SK-N-SH (cell line): ENCODE measurements at regions not wholly inside any gene's neighbourhood (a gene's known extent, or its start where the extent isn't known, plus 50 kb on each side); places are given as distances from the start of the nearest gene placed in this dataset.

ENCODE experiments used
- CTCF ChIA-PET: fragments of 300-600, 350-600 bp; formaldehyde crosslinking; extraction: SDS; loops from one replicate; lab custom pipeline; 2021; lab: Yijun Ruan, JAX
- POLR2A ChIA-PET: fragments of 350-600 bp; sonication (Branson Sonifier 250); formaldehyde crosslinking; extraction: SDS; loops from one replicate; lab custom pipeline; 2020; ENCODE audit warnings: antibody characterized with exemption, inconsistent platforms; lab: Yijun Ruan, JAX
- DNase-seq: peaks from one replicate; pipeline ENCODE4 v3.0.0; 2012
- H2AFZ ChIP-seq: fragments of 200-600 bp; sonication (generic); 2 replicates; pipeline ENCODE4 v1.8.1; 2016; ENCODE audit warnings: antibody characterized with exemption, mild to moderate bottlenecking, low read depth
- H3F3A ChIP-seq: fragments of 200-600 bp; sonication (generic); replicated peaks from 2 replicates; pipeline ENCODE3; 2016; ENCODE audit warnings: antibody characterized with exemption, mild to moderate bottlenecking; ENCODE audit not compliant: insufficient read depth
- H3K27ac ChIP-seq, 2 experiments: fragments of 200-500 bp in 1 of 2; fragments of 200-600 bp in 1 of 2; sonication (Bioruptor generic) in 1 of 2; sonication (generic), shearing (Covaris generic) in 1 of 2; 2 replicates each; pipeline versions ENCODE4 v1.5.1 to v1.6.1; 2014 to 2016; ENCODE audit warnings: low read depth in 2 of 2, inconsistent platforms in 1 of 2, low read length in 1 of 2, mild to moderate bottlenecking in 1 of 2, mixed read lengths in 1 of 2
- H3K27me3 ChIP-seq: fragments of 200-600 bp; sonication (generic), shearing (Covaris generic); 2 replicates; pipeline ENCODE4 v1.6.1; 2016; ENCODE audit warnings: mixed run types; ENCODE audit not compliant: insufficient read depth
- H3K36me3 ChIP-seq, 2 experiments: fragments of 200-500 bp in 1 of 2; fragments of 200-600 bp in 1 of 2; sonication (Bioruptor generic) in 1 of 2; sonication (generic) in 1 of 2; replicated peaks in 1 of 2; 2 replicates each; pipeline versions ENCODE3 to v1.5.1; 2014 to 2016; ENCODE audit warnings: low read length in 1 of 2, mild to moderate bottlenecking in 1 of 2; ENCODE audit not compliant: insufficient read depth in 2 of 2, control insufficient read depth in 1 of 2
- H3K4me1 ChIP-seq, 2 experiments: fragments of 200-500 bp in 1 of 2; fragments of 200-600 bp in 1 of 2; sonication (Bioruptor generic) in 1 of 2; sonication (generic), shearing (Covaris generic) in 1 of 2; 2 replicates each; pipeline versions ENCODE4 v1.5.1 to v1.6.1; 2014 to 2016; ENCODE audit warnings: low read depth in 1 of 2, low read length in 1 of 2, mixed run types in 1 of 2; ENCODE audit not compliant: insufficient read depth in 2 of 2, control insufficient read depth in 1 of 2
- H3K4me2 ChIP-seq: fragments of 200-600 bp; sonication (generic), shearing (Covaris generic); 2 replicates; pipeline ENCODE4 v1.6.1; 2017; ENCODE audit warnings: mixed run types
- H3K4me3 ChIP-seq, 2 experiments: fragments of 200-500 bp in 1 of 2; fragments of 200-600 bp in 1 of 2; sonication (Bioruptor generic) in 1 of 2; sonication (generic), shearing (Covaris generic) in 1 of 2; 2 replicates each; pipeline versions ENCODE4 v1.5.1 to v1.8.1; 2014 to 2016; ENCODE audit warnings: low read depth in 2 of 2, inconsistent platforms in 1 of 2, low read length in 1 of 2, mild to moderate bottlenecking in 1 of 2, mixed read lengths in 1 of 2, moderate library complexity in 1 of 2
- H3K79me2 ChIP-seq: fragments of 200-600 bp; sonication (generic); 2 replicates; pipeline ENCODE4 v1.8.1; 2017; ENCODE audit warnings: mild to moderate bottlenecking; ENCODE audit not compliant: insufficient read depth
- H3K9ac ChIP-seq: fragments of 200-600 bp; sonication (generic); 2 replicates; pipeline ENCODE4 v1.6.1; 2017; ENCODE audit warnings: mixed run types
- H3K9me2 ChIP-seq: fragments of 200-600 bp; sonication (generic); 2 replicates; pipeline ENCODE4 v1.6.1; 2017; ENCODE audit warnings: mixed run types
- H3K9me3 ChIP-seq: fragments of 200-600 bp; sonication (generic); 2 replicates; pipeline ENCODE4 v1.6.1; 2017; ENCODE audit warnings: mixed run types, mild to moderate bottlenecking, moderate library complexity
- H4K20me1 ChIP-seq: fragments of 200-600 bp; sonication (generic); 2 replicates; pipeline ENCODE4 v1.6.1; 2017; ENCODE audit warnings: mild to moderate bottlenecking, mixed run types; ENCODE audit not compliant: insufficient read depth
- ELF1 ChIP-seq: IDR thresholded peaks from 2 replicates; pipeline ENCODE4 v1.4.0; 2012
- EP300 ChIP-seq, 2 experiments: IDR thresholded peaks; 2 replicates each; pipeline versions ENCODE4 v1.4.0 to v1.6.1; 2012; ENCODE audit warnings: borderline replicate concordance in 1 of 2, low read depth in 1 of 2, low read length in 1 of 2
- GATA2 ChIP-seq: sonication (generic); formaldehyde crosslinking; IDR thresholded peaks from 2 replicates; pipeline ENCODE4 v1.5.0; 2020; ENCODE audit warnings: mild to moderate bottlenecking, missing genetic modification reagents
- IRF3 ChIP-seq: fragments of 150-350 bp; IDR thresholded peaks from 2 replicates; pipeline ENCODE4 v1.6.1; 2016; ENCODE audit warnings: mild to moderate bottlenecking, low read depth, low read length
- NRF1 ChIP-seq: IDR thresholded peaks from 2 replicates; pipeline ENCODE4 v1.6.1; 2012; ENCODE audit warnings: low read depth, mild to moderate bottlenecking, low read length
- PBX3 ChIP-seq: IDR thresholded peaks from 2 replicates; pipeline ENCODE4; 2012
- POLR2AphosphoS5 ChIP-seq: IDR thresholded peaks from 2 replicates; pipeline ENCODE4 v1.6.1; 2012; ENCODE audit warnings: low read depth, low read length
- RAD21 ChIP-seq: IDR thresholded peaks from 2 replicates; pipeline ENCODE4 v1.6.1; 2012; ENCODE audit warnings: mild to moderate bottlenecking, low read length
- RXRA ChIP-seq: IDR thresholded peaks from 2 replicates; pipeline ENCODE4 v1.4.0; 2012; ENCODE audit warnings: low read depth, mild to moderate bottlenecking, borderline replicate concordance
- SIN3A ChIP-seq: IDR thresholded peaks from 2 replicates; pipeline ENCODE4 v1.6.1; 2012; ENCODE audit warnings: low read depth, mild to moderate bottlenecking, low read length, moderate library complexity, borderline replicate concordance
- TEAD4 ChIP-seq: IDR thresholded peaks from 2 replicates; pipeline ENCODE4 v1.4.0; 2012; ENCODE audit warnings: mild to moderate bottlenecking, borderline replicate concordance; ENCODE audit not compliant: insufficient read depth
- YY1 ChIP-seq: IDR thresholded peaks from 2 replicates; pipeline ENCODE4 v1.4.0; 2012; ENCODE audit warnings: low read depth, mild to moderate bottlenecking
- WGBS: methylation state at CpG from one replicate; pipeline ENCODE4 v1.1.6; 2017; ENCODE audit warnings: low lambda C conversion rate; 5-methylcytosine and 5-hydroxymethylcytosine counted together
- TF ChIP-seq, protein P1 (sequence below): IDR thresholded peaks from 2 replicates; pipeline ENCODE4 v1.4.0; 2012; ENCODE audit warnings: low read depth, borderline replicate concordance
- TF ChIP-seq, protein P2 (sequence below): IDR thresholded peaks from 2 replicates; pipeline ENCODE4 v1.4.0; 2012; ENCODE audit warnings: low read depth, borderline replicate concordance
- TF ChIP-seq, protein P3 (sequence below): fragments of 150-350 bp; IDR thresholded peaks from 2 replicates; pipeline ENCODE4 v1.6.1; 2017; ENCODE audit warnings: antibody characterized with exemption, low read length, low read depth, borderline replicate concordance

- H3K9ac ChIP-seq = no peak overlapping the region
- ChIA-PET CTCF (interaction anchor here (2.0 kb wide), 1 partner anchor 806 kb away, joined by 4 read pairs; no protein-coding TSS in a partner anchor), POLR2A (no interaction called here)
- H2AFZ ChIP-seq = no peak overlapping the region
- H3K27me3 ChIP-seq = no peaks in the 10 kb centered on the region
- no peak for DNase-seq
- peaks cover 0 to 3% of the 10 kb centered on the region in 2 experiments; a peak in 1 of 4 replicates for H3K4me1 ChIP-seq
- H3K36me3 ChIP-seq = no peaks in the 10 kb centered on the region
- no peak overlapping the region for H3K4me3 ChIP-seq
- 60% methylated on average over 13 of the region's 13 CpGs for WGBS
- no peaks in the 10 kb centered on the region for H3K9me3 ChIP-seq
- no peaks in the 10 kb centered on the region for H3K9me2 ChIP-seq
- H3K79me2 ChIP-seq = no peaks in the 10 kb centered on the region
- no peaks in the 10 kb centered on the region for H4K20me1 ChIP-seq
- H3F3A ChIP-seq = no peaks in the 10 kb centered on the region
- no peak overlapping the region for H3K27ac ChIP-seq
- H3K4me2 ChIP-seq = no peak overlapping the region
- TF ChIP-seq POLR2AphosphoS5 = no peak
- TF ChIP-seq, protein P1, sequence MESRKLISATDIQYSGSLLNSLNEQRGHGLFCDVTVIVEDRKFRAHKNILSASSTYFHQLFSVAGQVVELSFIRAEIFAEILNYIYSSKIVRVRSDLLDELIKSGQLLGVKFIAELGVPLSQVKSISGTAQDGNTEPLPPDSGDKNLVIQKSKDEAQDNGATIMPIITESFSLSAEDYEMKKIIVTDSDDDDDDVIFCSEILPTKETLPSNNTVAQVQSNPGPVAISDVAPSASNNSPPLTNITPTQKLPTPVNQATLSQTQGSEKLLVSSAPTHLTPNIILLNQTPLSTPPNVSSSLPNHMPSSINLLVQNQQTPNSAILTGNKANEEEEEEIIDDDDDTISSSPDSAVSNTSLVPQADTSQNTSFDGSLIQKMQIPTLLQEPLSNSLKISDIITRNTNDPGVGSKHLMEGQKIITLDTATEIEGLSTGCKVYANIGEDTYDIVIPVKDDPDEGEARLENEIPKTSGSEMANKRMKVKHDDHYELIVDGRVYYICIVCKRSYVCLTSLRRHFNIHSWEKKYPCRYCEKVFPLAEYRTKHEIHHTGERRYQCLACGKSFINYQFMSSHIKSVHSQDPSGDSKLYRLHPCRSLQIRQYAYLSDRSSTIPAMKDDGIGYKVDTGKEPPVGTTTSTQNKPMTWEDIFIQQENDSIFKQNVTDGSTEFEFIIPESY = no peak
- TF ChIP-seq IRF3 = no peak
- TF ChIP-seq, protein P2, sequence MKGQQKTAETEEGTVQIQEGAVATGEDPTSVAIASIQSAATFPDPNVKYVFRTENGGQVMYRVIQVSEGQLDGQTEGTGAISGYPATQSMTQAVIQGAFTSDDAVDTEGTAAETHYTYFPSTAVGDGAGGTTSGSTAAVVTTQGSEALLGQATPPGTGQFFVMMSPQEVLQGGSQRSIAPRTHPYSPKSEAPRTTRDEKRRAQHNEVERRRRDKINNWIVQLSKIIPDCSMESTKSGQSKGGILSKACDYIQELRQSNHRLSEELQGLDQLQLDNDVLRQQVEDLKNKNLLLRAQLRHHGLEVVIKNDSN = no peak
- TF ChIP-seq NRF1 = no peak
- TF ChIP-seq EP300 (IDR thresholded peaks at IDR 0.05; ENCODE audit: borderline replicate concordance in 1 of 2, low read depth in 1 of 2, low read length in 1 of 2) = no peak
- no peak for TF ChIP-seq ELF1
- TF ChIP-seq RAD21 = no peak
These were observed 253.5 kb downstream of the DCDC2C start for GRCh38 chr2:3956892-3957291.

GRCh38 chr2:3958465-3958864 is 255.1 kb downstream of the DCDC2C start:
- H3K27ac ChIP-seq = no peak overlapping the region

More at GRCh38 chr2:3958465-3958864, 255.1 kb downstream of the DCDC2C start:
- ChIA-PET POLR2A (no interaction called here), CTCF (interaction anchor here (0.7 to 3.7 kb wide), 14 partner anchors 10 to 1732 kb away, joined by 3 to 57 read pairs (median 4); no protein-coding TSS in a partner anchor)
- H3K79me2 ChIP-seq = no peaks in the 10 kb centered on the region
- H3K4me3 ChIP-seq = no peak overlapping the region
- H3K27me3 ChIP-seq = no peaks in the 10 kb centered on the region
- H3K4me2 ChIP-seq = no peak overlapping the region
- H3K9ac ChIP-seq = no peak overlapping the region
- H3K4me1 ChIP-seq = peaks cover 0 to 3% of the 10 kb centered on the region in 2 experiments; a peak in 1 of 4 replicates
- H3K9me2 ChIP-seq = no peaks in the 10 kb centered on the region
- TF ChIP-seq PBX3 (no peak), SIN3A (no peak), GATA2 (no peak), POLR2AphosphoS5 (no peak), RAD21 (no peak), ELF1 (no peak), TEAD4 (no peak), YY1 (no peak), IRF3 (no peak), RXRA (no peak)
- TF ChIP-seq, protein P2 = no peak
- TF ChIP-seq, protein P3, sequence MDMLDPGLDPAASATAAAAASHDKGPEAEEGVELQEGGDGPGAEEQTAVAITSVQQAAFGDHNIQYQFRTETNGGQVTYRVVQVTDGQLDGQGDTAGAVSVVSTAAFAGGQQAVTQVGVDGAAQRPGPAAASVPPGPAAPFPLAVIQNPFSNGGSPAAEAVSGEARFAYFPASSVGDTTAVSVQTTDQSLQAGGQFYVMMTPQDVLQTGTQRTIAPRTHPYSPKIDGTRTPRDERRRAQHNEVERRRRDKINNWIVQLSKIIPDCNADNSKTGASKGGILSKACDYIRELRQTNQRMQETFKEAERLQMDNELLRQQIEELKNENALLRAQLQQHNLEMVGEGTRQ = no peak
- TF ChIP-seq, protein P1 = no peak
- 29% methylated on average over 9 of the region's 9 CpGs for WGBS
- DNase-seq = no peak
- H3K9me3 ChIP-seq = no peaks in the 10 kb centered on the region
- H3K36me3 ChIP-seq = no peaks in the 10 kb centered on the region
- no peaks in the 10 kb centered on the region for H3F3A ChIP-seq
- H4K20me1 ChIP-seq = no peaks in the 10 kb centered on the region
- no peak overlapping the region for H2AFZ ChIP-seq
